ENCODE measurements at regions not wholly inside any gene's neighbourhood (a gene's known extent, or its start where the extent isn't known, plus 50 kb on each side); places are given as distances from the start of the nearest gene placed in this dataset.

- ChIA-PET CTCF (no interaction called here), POLR2A (no interaction called here)
- TF ChIP-seq CTCF (IDR thresholded peaks at IDR 0.05; ENCODE audit: insufficient read depth, low read depth, low read length): no peak
- no peak for DNase-seq (ENCODE audit: low read depth)
- no peak overlapping the region for H3K4me3 ChIP-seq (ENCODE audit: low read depth, low read length)
- no peaks in the 10 kb centered on the region for H3K27me3 ChIP-seq (ENCODE audit: control insufficient read depth, insufficient read depth, low read length)
- no peaks in the 10 kb centered on the region for H3K36me3 ChIP-seq (ENCODE audit: control insufficient read depth, insufficient read depth, low read length)
These were observed 475.8 kb upstream of the TMEM132C start for GRCh38 chr12:127791217-127791616.

GRCh38 chr12:127797918-127798317, 469.1 kb upstream of the TMEM132C start:
- Histone ChIP-seq H3K36me3 (ENCODE audit: control insufficient read depth, insufficient read depth, low read length) (no peaks in the 10 kb centered on the region), H3K27me3 (ENCODE audit: control insufficient read depth, insufficient read depth, low read length) (no peaks in the 10 kb centered on the region), H3K4me3 (ENCODE audit: low read depth, low read length) (no peak overlapping the region)
- POLR2A ChIA-PET: no interaction called here
- no peak for TF ChIP-seq CTCF (IDR thresholded peaks at IDR 0.05; ENCODE audit: insufficient read depth, low read depth, low read length)
- CTCF ChIA-PET: no interaction called here
- no peak for DNase-seq (ENCODE audit: low read depth)

- ChIA-PET CTCF (interaction anchor here (0.7 kb wide), 1 partner anchor 12 kb away, joined by 3 read pairs; no protein-coding TSS in a partner anchor), POLR2A (no interaction called here)
- TF ChIP-seq CTCF (IDR thresholded peaks at IDR 0.05; ENCODE audit: insufficient read depth, low read depth, low read length): no peak
- H3K36me3 ChIP-seq (ENCODE audit: control insufficient read depth, insufficient read depth, low read length): no peaks in the 10 kb centered on the region
- no peak overlapping the region for H3K4me3 ChIP-seq (ENCODE audit: low read depth, low read length)
- no peaks in the 10 kb centered on the region for H3K27me3 ChIP-seq (ENCODE audit: control insufficient read depth, insufficient read depth, low read length)
- no peak for DNase-seq (ENCODE audit: low read depth)
These were observed 464.7 kb upstream of the TMEM132C start for GRCh38 chr12:127802271-127802670.

GRCh38 chr12:127803545-127803944, 463.4 kb upstream of the TMEM132C start:
- Histone ChIP-seq H3K36me3 (ENCODE audit: control insufficient read depth, insufficient read depth, low read length) (no peaks in the 10 kb centered on the region), H3K27me3 (ENCODE audit: control insufficient read depth, insufficient read depth, low read length) (no peaks in the 10 kb centered on the region), H3K4me3 (ENCODE audit: low read depth, low read length) (no peak overlapping the region)
- DNase-seq (ENCODE audit: low read depth): no peak
- no peak for TF ChIP-seq CTCF (IDR thresholded peaks at IDR 0.05; ENCODE audit: insufficient read depth, low read depth, low read length)
- ChIA-PET POLR2A (no interaction called here), CTCF (no interaction called here)

- TF ChIP-seq CTCF (IDR thresholded peaks at IDR 0.05; ENCODE audit: insufficient read depth, low read depth, low read length): no peak
- ChIA-PET POLR2A (no interaction called here), CTCF (interaction anchor here (1.8 kb wide), 1 partner anchor 9 kb away, joined by 5 read pairs; no protein-coding TSS in a partner anchor)
- peak; percentile 61 for DNase-seq (ENCODE audit: low read depth)
- Histone ChIP-seq H3K4me3 (ENCODE audit: low read depth, low read length) (no peak overlapping the region), H3K36me3 (ENCODE audit: control insufficient read depth, insufficient read depth, low read length) (no peaks in the 10 kb centered on the region), H3K27me3 (ENCODE audit: control insufficient read depth, insufficient read depth, low read length) (no peaks in the 10 kb centered on the region)
These were observed 457.7 kb upstream of the TMEM132C start for GRCh38 chr12:127809275-127809674.
